Dendritic cell treated with granulocyte-macrophage colony-stimulating factor and Interleukin-4, amounts not matched to agents 40 ng/mL and 50 ng/mL, for 4 days (primary cell): ENCODE measurements at regions not wholly inside any gene's neighbourhood (a gene's known extent, or its start where the extent isn't known, plus 50 kb on each side); places are given as distances from the start of the nearest gene placed in this dataset.

ENCODE experiments used
- H3K27ac Mint-ChIP-seq: one replicate; pipeline ENCODE4 v1.8.0; 2022; ENCODE audit warnings: mild to moderate bottlenecking, mixed read lengths
- H3K27me3 Mint-ChIP-seq: one replicate; pipeline ENCODE4 v1.8.0; 2022; ENCODE audit warnings: mild to moderate bottlenecking, mixed read lengths
- H3K36me3 Mint-ChIP-seq: one replicate; pipeline ENCODE4 v1.8.0; 2022; ENCODE audit warnings: low read depth, mixed read lengths
- H3K4me1 Mint-ChIP-seq: one replicate; pipeline ENCODE4 v1.8.0; 2022; ENCODE audit warnings: low read depth, mixed read lengths
- H3K4me3 Mint-ChIP-seq: one replicate; pipeline ENCODE4 v1.8.0; 2022; ENCODE audit warnings: mild to moderate bottlenecking, moderate library complexity, mixed read lengths
- H3K9me3 Mint-ChIP-seq: one replicate; pipeline ENCODE4 v1.8.0; 2022; ENCODE audit warnings: mixed read lengths
- intact Hi-C: fragments of 100-400 bp; cut with micrococcal nuclease; formaldehyde crosslinking; loops from one replicate; pipeline ENCODE4 v1.15.0; 2022

DNA sequence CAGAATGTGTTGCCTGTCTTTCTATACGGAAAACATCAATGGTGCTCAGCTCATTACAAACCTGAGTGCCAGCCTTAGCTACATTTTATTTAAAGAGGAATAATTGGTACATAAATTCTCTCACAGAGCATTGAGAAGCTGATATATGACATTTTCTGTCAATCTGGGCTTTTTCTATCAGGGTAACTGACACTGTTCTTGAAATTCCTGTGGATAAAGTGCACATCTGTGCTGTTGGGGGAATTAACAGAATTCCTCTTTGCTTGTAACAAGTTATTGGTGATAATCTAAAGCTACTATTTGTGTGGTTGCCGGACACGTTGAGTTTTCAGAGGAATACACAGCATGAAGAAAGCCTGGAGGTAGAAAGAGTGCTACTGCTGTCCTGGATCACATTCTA lies 668.6 kb downstream of the SORCS1 start:
- H3K27me3 Mint-ChIP-seq, result no peaks in the 10 kb centered on the region
- intact Hi-C loops, result no loop called here
- H3K4me3 Mint-ChIP-seq, result no peak overlapping the region
- H3K36me3 Mint-ChIP-seq, result no peaks in the 10 kb centered on the region
- H3K4me1 Mint-ChIP-seq, result no peaks in the 10 kb centered on the region
- H3K27ac Mint-ChIP-seq, result no peak overlapping the region
- no peaks in the 10 kb centered on the region for H3K9me3 Mint-ChIP-seq

DNA sequence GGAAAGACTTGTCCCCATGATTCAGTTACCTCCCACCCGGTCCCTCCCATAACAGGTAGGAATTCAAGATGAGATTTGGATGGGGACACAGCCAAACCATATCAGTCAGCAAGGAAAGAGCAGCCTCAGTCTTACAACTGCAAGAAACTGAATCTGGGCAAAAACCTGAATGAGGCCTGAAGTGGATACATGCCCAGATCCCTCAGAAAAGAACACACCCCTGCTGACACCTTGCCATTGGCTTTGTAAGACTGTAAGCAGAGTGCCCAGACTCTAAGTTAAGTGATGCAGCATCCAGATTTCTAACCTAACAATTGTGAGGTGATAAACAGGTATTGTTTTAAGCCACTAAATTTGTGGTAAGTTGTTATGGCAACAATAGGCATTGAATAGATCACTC lies 670.8 kb downstream of the SORCS1 start:
- H3K27ac Mint-ChIP-seq, result no peak overlapping the region
- no peaks in the 10 kb centered on the region for H3K27me3 Mint-ChIP-seq
- no peak overlapping the region for H3K4me3 Mint-ChIP-seq
- H3K9me3 Mint-ChIP-seq, result no peaks in the 10 kb centered on the region
- intact Hi-C loops, result no loop called here
- H3K4me1 Mint-ChIP-seq, result no peaks in the 10 kb centered on the region
- no peaks in the 10 kb centered on the region for H3K36me3 Mint-ChIP-seq

DNA sequence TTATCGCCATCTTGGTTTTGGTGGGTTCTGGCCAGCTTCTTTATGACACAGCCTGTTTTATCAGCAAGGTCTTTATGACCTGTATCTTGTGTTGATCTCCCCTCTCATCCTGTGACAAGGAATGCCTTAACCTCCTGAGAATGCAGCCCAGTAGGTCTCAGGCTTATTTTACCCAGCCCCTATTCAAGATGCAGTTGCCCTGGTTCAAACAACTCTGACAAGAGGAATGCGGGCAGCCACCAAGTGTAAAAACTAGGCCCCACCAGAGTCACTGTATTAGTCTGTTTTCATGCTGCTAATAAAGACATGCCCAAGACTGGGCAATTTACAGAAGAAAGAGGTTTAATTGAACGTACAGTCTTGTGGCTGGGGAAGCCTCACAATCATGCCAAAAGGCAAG lies 671.3 kb downstream of the SORCS1 start:
- Mint-ChIP-seq H3K36me3 (no peaks in the 10 kb centered on the region), H3K4me3 (no peak overlapping the region), H3K4me1 (no peaks in the 10 kb centered on the region), H3K27ac (no peak overlapping the region), H3K9me3 (no peaks in the 10 kb centered on the region), H3K27me3 (no peaks in the 10 kb centered on the region)
- intact Hi-C loops, result no loop called here

DNA sequence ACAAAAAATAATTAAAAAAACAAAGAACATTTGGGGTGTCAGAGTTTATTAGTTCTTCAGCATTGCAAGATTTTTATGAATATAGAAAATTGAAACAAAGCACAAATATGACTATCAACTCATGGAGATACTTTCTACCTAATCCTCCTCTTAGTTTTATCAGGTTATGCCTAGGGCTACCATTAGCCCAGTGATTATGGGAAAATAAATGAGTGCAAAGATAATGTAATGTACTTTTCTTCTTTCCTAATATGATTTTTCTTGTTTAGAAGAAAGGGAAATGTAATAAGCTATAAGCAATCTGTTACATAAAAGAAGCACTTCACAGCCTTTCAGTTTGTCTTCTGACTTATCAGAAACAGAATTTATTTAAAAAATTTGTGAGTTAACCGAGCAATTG lies 676.8 kb downstream of the SORCS1 start:
- peaks cover 10% of the 10 kb centered on the region for H3K9me3 Mint-ChIP-seq
- intact Hi-C loops, result no loop called here
- H3K27ac Mint-ChIP-seq, result no peak overlapping the region
- no peaks in the 10 kb centered on the region for H3K4me1 Mint-ChIP-seq
- H3K27me3 Mint-ChIP-seq, result no peaks in the 10 kb centered on the region
- H3K4me3 Mint-ChIP-seq, result no peak overlapping the region
- H3K36me3 Mint-ChIP-seq, result no peaks in the 10 kb centered on the region

DNA sequence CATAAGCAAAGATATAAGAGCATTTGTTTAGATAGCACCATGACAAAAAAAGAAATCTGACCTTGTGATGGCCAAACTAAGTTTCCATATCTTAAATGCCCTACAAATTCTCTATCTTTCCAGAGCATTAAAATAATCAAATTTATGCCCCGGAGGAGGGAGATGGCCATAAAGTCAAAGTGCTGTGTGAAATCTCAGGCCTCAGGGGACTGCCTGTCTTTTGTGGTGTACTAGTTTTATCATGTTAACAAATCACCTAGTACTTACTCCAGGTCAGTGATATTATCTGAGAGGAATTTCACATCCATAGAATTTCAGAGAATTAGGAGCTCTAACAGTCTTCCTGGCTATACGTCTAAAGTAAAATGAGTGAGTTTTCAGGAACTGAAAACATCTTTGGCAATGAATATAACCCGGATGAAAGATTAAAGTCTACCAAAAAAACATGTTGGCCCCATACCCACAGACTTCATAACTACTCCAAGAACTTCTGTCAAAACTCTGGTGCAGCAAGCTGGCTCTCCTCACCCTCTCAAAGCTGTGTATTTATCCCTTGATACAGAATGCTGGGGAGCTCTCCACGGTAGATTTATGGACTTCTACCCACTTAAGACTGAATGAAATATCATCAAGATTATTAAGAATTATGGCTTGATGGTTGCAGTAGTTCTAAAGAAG lies 682.8 kb downstream of the SORCS1 start:
- H3K36me3 Mint-ChIP-seq, result no peaks in the 10 kb centered on the region
- intact Hi-C loops, result no loop called here
- H3K27me3 Mint-ChIP-seq, result no peaks in the 10 kb centered on the region

DNA sequence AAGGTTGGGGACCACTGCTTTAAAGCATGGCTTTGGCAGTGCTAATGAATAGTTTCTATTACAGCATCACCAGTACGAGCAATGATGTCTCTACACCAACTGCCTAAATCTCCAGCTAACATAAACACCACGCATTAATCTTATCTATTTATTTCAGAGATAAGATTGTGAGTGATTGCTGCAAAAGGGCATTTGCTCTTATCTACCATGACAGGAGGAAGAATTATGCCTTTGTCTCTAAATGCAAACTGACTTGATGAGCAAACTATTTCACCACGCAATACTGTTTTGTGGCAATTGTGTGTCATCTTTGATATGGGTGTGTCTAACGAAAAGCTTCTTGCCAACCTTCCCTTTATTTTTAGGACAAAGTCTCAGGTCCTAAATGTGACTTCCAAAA lies 684.9 kb downstream of the SORCS1 start:
- no peaks in the 10 kb centered on the region for H3K27me3 Mint-ChIP-seq
- H3K4me3 Mint-ChIP-seq, result no peak overlapping the region
- H3K9me3 Mint-ChIP-seq, result peaks cover 10% of the 10 kb centered on the region
- H3K4me1 Mint-ChIP-seq, result no peaks in the 10 kb centered on the region
- intact Hi-C loops, result no loop called here
- H3K27ac Mint-ChIP-seq, result no peak overlapping the region
- H3K36me3 Mint-ChIP-seq, result no peaks in the 10 kb centered on the region

More for the DNA sequence above, 682.8 kb downstream of the SORCS1 start:
- no peak overlapping the region for H3K4me3 Mint-ChIP-seq
- H3K27ac Mint-ChIP-seq, result no peak overlapping the region
- H3K9me3 Mint-ChIP-seq, result peaks cover 10% of the 10 kb centered on the region
- no peaks in the 10 kb centered on the region for H3K4me1 Mint-ChIP-seq

DNA sequence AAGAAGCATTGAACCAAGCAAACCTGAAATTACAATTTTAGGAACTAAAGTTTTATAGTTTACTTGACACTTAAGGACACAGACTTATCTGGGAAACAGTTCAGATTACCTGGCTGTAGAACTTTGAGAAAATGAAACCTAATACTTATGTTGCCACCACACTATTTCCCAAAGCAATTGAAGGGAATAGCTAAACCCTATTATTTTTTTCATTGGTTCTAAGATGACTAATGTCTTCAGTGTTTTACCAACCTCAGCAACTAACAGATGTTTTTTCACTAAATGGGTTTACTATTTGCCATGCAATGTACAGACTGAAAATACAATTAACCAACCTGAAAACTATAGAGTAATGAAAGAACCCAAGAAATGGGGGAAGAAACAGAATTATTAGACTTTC lies 689.6 kb downstream of the SORCS1 start:
- no peaks in the 10 kb centered on the region for H3K27me3 Mint-ChIP-seq
- H3K36me3 Mint-ChIP-seq, result no peaks in the 10 kb centered on the region
- intact Hi-C loops, result no loop called here
- peaks cover 26% of the 10 kb centered on the region for H3K9me3 Mint-ChIP-seq
- no peaks in the 10 kb centered on the region for H3K4me1 Mint-ChIP-seq
- no peak overlapping the region for H3K27ac Mint-ChIP-seq
- H3K4me3 Mint-ChIP-seq, result no peak overlapping the region

DNA sequence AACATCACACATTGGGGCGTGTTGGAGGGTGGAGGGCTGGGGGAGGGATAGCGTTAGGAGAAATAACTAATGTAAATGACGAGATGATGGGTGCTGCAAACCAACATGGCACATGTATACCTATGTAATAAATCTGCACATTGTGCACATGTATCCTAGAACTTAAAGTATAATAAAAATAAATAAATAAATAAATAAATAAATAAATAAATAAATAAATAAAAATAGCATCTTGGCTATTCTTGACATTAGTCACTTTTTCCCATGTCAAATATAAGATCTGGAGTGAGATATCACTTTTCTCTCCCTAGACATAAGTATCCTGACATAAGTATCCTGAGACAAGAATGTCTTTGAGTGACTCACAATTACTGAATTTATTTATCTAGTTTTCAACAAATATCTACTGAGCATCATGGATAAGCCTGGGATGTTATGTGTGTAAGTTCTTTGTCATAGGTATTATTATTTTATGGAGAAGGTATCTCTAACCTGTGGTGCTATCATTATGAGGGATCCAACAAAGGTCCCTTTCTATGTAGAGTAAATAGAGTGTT lies 691.3 kb downstream of the SORCS1 start:
- Mint-ChIP-seq H3K4me1 (no peaks in the 10 kb centered on the region), H3K27ac (no peak overlapping the region), H3K9me3 (peaks cover 42% of the 10 kb centered on the region), H3K27me3 (no peaks in the 10 kb centered on the region), H3K36me3 (no peaks in the 10 kb centered on the region), H3K4me3 (no peak overlapping the region)
- intact Hi-C loops, result no loop called here

DNA sequence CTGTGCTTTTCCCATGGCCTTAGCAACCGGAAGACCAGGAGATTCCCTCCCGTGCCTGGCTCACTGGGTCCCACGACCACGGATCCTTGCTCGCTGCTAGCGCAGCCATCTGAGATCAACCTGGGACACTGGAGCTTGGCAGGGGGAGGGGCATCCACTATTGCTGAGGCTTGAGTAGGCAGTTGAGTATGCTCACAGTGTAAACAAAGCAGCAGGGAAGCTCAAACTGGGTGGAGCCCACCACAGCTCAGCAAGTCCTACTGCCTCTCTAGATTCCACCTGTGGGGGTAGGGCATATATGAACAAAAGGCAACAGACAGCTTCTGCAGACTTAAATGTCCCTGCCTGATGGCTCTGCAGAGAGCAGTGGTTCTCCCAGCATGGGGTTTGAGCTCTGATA lies 697.0 kb downstream of the SORCS1 start:
- no peaks in the 10 kb centered on the region for H3K27me3 Mint-ChIP-seq

DNA sequence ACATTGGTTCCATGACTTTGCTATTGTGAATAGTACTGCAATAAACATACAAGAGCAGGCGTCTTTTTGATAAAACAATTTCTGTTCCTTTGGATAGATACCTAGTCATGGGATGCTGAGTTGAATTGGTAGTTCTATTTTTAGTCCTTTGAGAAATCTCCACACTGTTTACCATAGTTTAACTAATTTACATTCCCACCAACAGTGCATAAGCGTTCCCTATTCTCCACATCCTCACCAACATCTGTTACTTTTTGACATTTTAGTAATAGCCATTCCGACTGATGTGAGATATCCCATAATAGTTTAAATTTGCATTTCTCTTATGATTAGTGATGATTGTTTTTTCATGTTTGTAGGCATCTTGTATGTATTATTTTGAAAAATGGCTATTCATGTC lies 707.0 kb downstream of the SORCS1 start:
- Mint-ChIP-seq H3K27me3 (no peaks in the 10 kb centered on the region), H3K9me3 (peaks cover under 1% of the 10 kb centered on the region), H3K4me1 (no peaks in the 10 kb centered on the region), H3K36me3 (no peaks in the 10 kb centered on the region), H3K27ac (no peak overlapping the region), H3K4me3 (no peak overlapping the region)
- intact Hi-C loops, result no loop called here

More for the DNA sequence above, 697.0 kb downstream of the SORCS1 start:
- H3K36me3 Mint-ChIP-seq, result no peaks in the 10 kb centered on the region
- intact Hi-C loops, result no loop called here
- no peak overlapping the region for H3K27ac Mint-ChIP-seq
- no peak overlapping the region for H3K4me3 Mint-ChIP-seq
- no peaks in the 10 kb centered on the region for H3K4me1 Mint-ChIP-seq
- peaks cover 72% of the 10 kb centered on the region for H3K9me3 Mint-ChIP-seq

DNA sequence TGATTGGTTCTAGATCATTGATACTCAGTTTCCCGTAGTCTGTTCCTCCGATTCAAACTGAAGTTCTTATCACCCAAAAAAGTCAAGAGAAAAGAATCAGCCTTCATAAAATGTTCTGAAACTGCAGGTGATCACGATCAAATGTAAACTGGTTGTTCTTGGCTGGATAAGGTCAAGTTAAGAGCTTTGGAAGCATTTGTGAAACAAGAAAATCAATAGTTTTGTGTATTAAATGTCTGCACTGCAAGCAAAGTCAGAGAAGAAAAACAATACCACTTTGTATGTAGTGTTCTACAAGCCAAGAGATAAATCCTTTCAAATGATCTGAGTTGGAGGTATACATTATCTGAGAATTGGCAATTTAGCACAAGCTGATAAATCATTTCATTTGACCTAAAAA lies 710.3 kb downstream of the SORCS1 start:
- intact Hi-C loops, result no loop called here
- H3K4me1 Mint-ChIP-seq, result no peaks in the 10 kb centered on the region

DNA sequence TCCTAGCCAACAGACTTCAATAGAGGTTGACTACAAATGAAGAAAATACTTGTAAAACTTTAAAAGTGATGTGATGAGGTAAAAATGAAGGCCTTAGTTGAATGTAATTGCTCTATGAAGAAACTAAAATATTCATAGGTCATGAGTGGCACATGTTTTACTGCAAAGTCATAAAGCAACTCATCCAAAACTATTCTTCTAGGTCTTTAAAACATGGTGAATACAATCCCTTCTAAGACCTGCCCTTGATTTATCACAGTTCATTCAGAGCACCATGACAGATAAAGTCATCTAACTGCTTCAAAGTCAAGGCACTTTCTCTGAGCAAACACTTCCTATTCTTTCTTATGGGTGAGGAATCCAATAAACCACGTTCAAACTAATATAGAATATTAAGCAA lies 713.5 kb downstream of the SORCS1 start:
- H3K4me3 Mint-ChIP-seq, result no peak overlapping the region
- intact Hi-C loops, result no loop called here

More for the DNA sequence above, 710.3 kb downstream of the SORCS1 start:
- Mint-ChIP-seq H3K36me3 (no peaks in the 10 kb centered on the region), H3K9me3 (no peaks in the 10 kb centered on the region), H3K27me3 (no peaks in the 10 kb centered on the region), H3K27ac (no peak overlapping the region), H3K4me3 (no peak overlapping the region)

DNA sequence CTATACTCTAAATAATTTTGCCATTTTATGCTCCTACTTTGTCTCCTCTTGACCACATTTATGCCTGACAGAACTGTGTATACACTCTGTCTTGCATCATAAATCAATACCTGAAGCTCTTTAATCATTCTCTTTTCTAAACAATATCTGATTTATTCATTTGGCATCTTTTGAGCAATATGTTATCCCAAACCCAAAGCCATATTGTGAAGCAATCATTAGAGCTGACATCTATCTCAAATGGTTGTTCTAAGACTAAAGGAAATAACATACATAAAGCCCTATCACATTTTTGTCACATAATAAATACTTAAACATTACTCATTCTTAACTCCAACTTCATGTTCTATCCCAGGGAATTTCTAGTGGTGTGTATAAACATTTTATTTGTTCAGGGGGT lies 717.6 kb downstream of the SORCS1 start:
- Mint-ChIP-seq H3K36me3 (no peaks in the 10 kb centered on the region), H3K4me1 (no peaks in the 10 kb centered on the region), H3K27ac (no peak overlapping the region), H3K27me3 (no peaks in the 10 kb centered on the region), H3K9me3 (peaks cover 10% of the 10 kb centered on the region), H3K4me3 (no peak overlapping the region)
- intact Hi-C loops, result no loop called here

More for the DNA sequence above, 713.5 kb downstream of the SORCS1 start:
- no peak overlapping the region for H3K27ac Mint-ChIP-seq
- no peaks in the 10 kb centered on the region for H3K36me3 Mint-ChIP-seq
- H3K4me1 Mint-ChIP-seq, result no peaks in the 10 kb centered on the region
- H3K27me3 Mint-ChIP-seq, result no peaks in the 10 kb centered on the region
- peaks cover 10% of the 10 kb centered on the region for H3K9me3 Mint-ChIP-seq

DNA sequence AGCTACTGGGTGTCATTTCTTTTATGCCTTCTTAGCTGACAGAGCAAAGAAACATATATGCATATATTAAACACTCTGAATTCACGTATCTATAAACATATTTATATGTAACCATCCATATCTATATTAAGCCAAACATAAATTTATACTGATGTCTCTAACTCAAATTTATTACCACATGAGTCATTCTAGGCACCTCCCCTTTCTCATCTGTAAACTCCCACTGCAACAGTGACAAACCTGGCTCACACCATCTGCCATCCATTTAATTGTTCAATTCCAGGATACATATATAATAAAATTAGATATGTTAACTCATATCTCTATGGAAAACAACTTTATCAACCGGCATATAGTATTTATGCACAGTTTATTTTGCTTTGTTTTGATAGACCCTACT lies 722.3 kb downstream of the SORCS1 start:
- intact Hi-C loops, result no loop called here
- Mint-ChIP-seq H3K9me3 (peaks cover 3% of the 10 kb centered on the region), H3K27me3 (no peaks in the 10 kb centered on the region), H3K27ac (no peak overlapping the region), H3K4me3 (no peak overlapping the region), H3K4me1 (no peaks in the 10 kb centered on the region), H3K36me3 (no peaks in the 10 kb centered on the region)

DNA sequence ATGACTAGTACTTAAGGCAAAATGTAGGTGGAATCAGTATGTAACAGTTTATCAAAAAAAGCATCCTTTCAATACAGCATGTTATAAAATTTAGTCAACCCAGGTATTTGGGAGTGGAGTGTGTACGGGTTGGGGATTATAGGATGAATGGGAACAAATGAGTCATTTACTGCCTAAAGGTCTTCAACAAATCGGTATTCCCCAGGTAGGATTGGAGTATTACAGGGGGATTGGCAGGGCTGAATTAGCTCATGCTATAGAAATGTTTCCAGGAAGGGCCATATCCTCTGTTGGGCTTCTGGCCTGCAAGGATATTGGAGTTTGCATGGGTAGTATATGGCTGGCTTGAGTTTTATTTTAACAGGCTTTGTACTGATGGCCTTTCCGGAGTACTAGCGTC lies 723.7 kb downstream of the SORCS1 start:
- intact Hi-C loops, result no loop called here
- H3K9me3 Mint-ChIP-seq, result no peaks in the 10 kb centered on the region
- no peaks in the 10 kb centered on the region for H3K4me1 Mint-ChIP-seq
- H3K36me3 Mint-ChIP-seq, result no peaks in the 10 kb centered on the region
- no peaks in the 10 kb centered on the region for H3K27me3 Mint-ChIP-seq
- no peak overlapping the region for H3K4me3 Mint-ChIP-seq
- no peak overlapping the region for H3K27ac Mint-ChIP-seq
